GM23248 (cell line): ENCODE measurements at regions not wholly inside any gene's neighbourhood (a gene's known extent, or its start where the extent isn't known, plus 50 kb on each side); places are given as distances from the start of the nearest gene placed in this dataset.

Experiments used
- EZH2 ChIP-seq: fragments of 200-600 bp; sonication (generic); IDR thresholded peaks from 2 replicates; pipeline ENCODE4 v1.6.1; 2018; ENCODE audit warnings: antibody characterized with exemption, mild to moderate bottlenecking; ENCODE audit not compliant: insufficient read depth, poor library complexity, severe bottlenecking
- EZH2phosphoT487 ChIP-seq: fragments of 200-600 bp; sonication (generic); IDR thresholded peaks from 2 replicates; pipeline ENCODE4 v1.6.1; 2018; ENCODE audit warnings: antibody characterized with exemption, moderate library complexity, mild to moderate bottlenecking, low read depth; ENCODE audit not compliant: insufficient read depth

- TF ChIP-seq EZH2 (no peak), EZH2phosphoT487 (no peak)
Measured at GRCh38 chr10:65350611-65351010, 1575.2 kb upstream of the LRRTM3 start.
